Nephron (organoid): ENCODE measurements at regions not wholly inside any gene's neighbourhood (a gene's known extent, or its start where the extent isn't known, plus 50 kb on each side); places are given as distances from the start of the nearest gene placed in this dataset.

Experiments used
- H3K27ac Mint-ChIP-seq, 3 experiments: 2 replicates each; pipeline ENCODE4 v1.8.0; 2020; ENCODE audit warnings: mixed read lengths in 3 of 3, mild to moderate bottlenecking in 2 of 3, moderate library complexity in 1 of 3
- H3K27me3 Mint-ChIP-seq: 2 replicates; pipeline ENCODE4 v1.8.0; 2021; ENCODE audit warnings: low read depth, mild to moderate bottlenecking, moderate library complexity, mixed read lengths
- H3K36me3 Mint-ChIP-seq: 2 replicates; pipeline ENCODE4 v1.8.0; 2020; ENCODE audit warnings: low read depth, mixed read lengths
- H3K4me1 Mint-ChIP-seq: 2 replicates; pipeline ENCODE4 v1.8.0; 2020; ENCODE audit warnings: mixed read lengths
- H3K4me3 Mint-ChIP-seq, 3 experiments: 2 replicates each; pipeline ENCODE4 v1.8.0; 2020; ENCODE audit warnings: mild to moderate bottlenecking in 3 of 3, mixed read lengths in 3 of 3, moderate library complexity in 2 of 3
- H3K9me3 Mint-ChIP-seq: 2 replicates; pipeline ENCODE4 v1.8.0; 2020; ENCODE audit warnings: mixed read lengths
- TF ChIP-seq, protein P1 (sequence below), 3 experiments: fragments of 200-600 bp; sonication (generic); IDR thresholded peaks; one replicate each; pipeline ENCODE4 v1.5.0; 2021; ENCODE audit warnings: antibody characterized with exemption in 3 of 3; ENCODE audit not compliant: unreplicated experiment in 3 of 3

DNA sequence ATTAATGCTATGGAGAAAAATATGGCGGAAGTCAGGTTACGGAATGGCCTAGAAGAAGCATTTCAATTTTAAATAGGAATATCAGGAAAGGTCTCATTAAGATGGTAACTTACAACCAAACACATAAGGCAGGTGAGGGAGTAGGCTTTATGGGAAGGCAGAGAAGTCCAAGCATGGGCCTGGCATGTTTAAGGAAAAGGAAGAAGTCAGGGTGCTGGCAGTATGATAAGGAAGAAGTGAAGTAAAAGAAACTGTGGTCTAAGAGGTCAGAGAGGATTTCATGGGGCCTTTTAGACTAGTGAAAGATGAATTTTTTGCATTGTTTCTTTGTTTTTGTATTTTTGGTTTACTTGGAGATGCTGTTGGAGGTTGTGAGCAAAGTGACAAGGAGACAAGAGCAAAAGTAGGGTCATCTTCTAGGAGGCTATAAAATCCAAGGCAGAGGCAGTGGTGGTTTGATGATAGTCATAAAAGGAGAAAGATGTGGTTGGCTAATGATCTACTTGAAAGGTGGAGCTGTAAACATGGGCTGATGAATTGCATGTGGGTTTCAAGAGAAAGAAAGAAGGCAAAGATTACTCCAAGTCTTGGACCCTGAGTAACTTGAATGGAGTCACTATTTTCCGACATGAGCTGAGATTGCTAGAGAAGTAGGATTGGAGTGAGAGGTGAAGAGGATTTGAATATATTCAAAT lies 354.3 kb downstream of the GPD2 start:
- Mint-ChIP-seq H3K4me1 (no peaks in the 10 kb centered on the region), H3K27ac (no peak overlapping the region), H3K4me3 (no peak overlapping the region), H3K9me3 (no peaks in the 10 kb centered on the region), H3K36me3 (no peaks in the 10 kb centered on the region), H3K27me3 (no peaks in the 10 kb centered on the region)
- TF ChIP-seq, protein P1, sequence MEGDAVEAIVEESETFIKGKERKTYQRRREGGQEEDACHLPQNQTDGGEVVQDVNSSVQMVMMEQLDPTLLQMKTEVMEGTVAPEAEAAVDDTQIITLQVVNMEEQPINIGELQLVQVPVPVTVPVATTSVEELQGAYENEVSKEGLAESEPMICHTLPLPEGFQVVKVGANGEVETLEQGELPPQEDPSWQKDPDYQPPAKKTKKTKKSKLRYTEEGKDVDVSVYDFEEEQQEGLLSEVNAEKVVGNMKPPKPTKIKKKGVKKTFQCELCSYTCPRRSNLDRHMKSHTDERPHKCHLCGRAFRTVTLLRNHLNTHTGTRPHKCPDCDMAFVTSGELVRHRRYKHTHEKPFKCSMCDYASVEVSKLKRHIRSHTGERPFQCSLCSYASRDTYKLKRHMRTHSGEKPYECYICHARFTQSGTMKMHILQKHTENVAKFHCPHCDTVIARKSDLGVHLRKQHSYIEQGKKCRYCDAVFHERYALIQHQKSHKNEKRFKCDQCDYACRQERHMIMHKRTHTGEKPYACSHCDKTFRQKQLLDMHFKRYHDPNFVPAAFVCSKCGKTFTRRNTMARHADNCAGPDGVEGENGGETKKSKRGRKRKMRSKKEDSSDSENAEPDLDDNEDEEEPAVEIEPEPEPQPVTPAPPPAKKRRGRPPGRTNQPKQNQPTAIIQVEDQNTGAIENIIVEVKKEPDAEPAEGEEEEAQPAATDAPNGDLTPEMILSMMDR (IDR thresholded peaks at IDR 0.05; ENCODE audit: unreplicated experiment in 3 of 3): no peak

DNA sequence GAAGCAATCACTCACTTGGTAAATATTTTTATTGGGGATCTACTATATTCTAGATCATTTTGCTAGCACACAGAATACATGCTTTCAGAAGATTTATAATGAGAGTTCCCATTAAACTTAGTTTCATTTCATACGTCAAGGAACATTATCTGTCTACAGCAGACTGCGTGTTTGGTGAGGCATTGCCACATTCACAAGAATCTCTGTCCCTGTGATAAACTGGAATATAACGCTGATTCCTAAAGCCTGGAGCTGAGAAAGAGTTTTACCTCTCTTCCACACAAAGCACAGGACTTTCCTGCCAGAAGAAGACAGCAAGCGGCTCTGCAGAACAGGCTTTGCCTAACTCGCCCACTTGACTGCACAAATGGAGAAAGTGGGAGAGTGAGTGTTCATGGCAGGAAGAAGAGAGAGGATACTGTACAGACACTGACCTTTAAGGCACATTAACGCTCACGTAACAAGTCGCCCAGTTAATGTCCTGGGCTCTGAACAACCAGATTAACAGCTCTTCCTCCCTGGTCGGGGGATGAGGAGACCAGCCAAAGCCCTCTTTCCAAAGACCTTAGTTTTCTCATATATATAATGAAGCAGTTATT lies 356.2 kb downstream of the GPD2 start:
- TF ChIP-seq, protein P1 (IDR thresholded peaks at IDR 0.05; ENCODE audit: unreplicated experiment in 3 of 3): no peak
- Mint-ChIP-seq H3K9me3 (no peaks in the 10 kb centered on the region), H3K4me1 (no peaks in the 10 kb centered on the region), H3K4me3 (no peak overlapping the region), H3K27me3 (no peaks in the 10 kb centered on the region), H3K27ac (no peak overlapping the region), H3K36me3 (no peaks in the 10 kb centered on the region)

DNA sequence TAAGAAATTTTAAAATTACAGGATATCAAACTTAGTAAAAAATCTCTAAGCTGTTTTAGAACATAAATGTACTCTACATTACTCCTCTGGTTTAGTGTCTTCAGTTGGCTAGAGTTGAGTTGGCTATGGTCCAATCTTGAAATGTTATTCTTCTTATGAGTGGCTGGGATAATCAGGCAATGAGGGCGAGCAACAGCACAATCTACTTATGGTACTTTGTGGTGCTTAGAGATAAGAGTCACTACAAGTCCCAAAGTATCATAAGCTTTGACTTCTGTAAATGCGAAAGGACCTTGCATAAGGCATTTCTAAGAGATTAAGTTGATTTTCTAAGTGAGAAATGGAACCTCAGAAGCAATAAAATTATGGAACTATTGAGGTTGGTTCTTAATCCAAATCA lies 361.7 kb downstream of the GPD2 start:
- Mint-ChIP-seq H3K9me3 (no peaks in the 10 kb centered on the region), H3K4me1 (peaks cover 5% of the 10 kb centered on the region)

DNA sequence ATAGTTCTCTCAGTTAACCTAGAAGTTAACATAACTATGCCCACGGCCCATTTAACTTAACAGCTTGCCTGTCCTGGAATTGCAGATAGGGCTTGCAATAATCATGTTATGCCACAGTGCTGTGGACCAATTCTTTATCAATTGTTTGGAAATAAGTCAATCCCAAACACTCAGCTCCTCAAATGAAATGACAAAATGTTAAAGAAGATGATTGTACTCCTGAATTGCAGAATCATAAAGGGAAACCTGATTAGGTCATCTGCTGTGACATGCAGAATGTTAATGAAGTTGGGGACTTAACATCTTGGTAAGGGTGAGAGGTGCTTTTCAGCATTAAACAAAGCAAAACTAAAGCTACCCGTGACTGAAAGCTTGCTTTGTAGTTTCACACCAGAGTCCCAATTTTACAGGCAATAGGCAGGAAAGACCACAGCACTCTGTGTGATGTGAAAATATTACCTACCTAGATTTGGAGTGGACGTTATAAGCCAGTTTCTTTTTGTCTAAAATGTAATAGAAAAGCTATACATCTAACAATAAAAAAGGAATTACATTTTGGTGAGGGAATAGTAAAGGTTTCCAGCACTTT lies 364.0 kb downstream of the GPD2 start:
- H3K27me3 Mint-ChIP-seq: peaks cover 23% of the 10 kb centered on the region
- TF ChIP-seq, protein P1 (IDR thresholded peaks at IDR 0.05; ENCODE audit: unreplicated experiment in 3 of 3): no peak
- H3K27ac Mint-ChIP-seq: peak overlapping the region in 1 of 3 experiments; percentile 76
- H3K4me3 Mint-ChIP-seq: no peak overlapping the region
- no peaks in the 10 kb centered on the region for H3K9me3 Mint-ChIP-seq
- H3K4me1 Mint-ChIP-seq: peaks cover 5% of the 10 kb centered on the region
- H3K36me3 Mint-ChIP-seq: no peaks in the 10 kb centered on the region

More for the DNA sequence above, 361.7 kb downstream of the GPD2 start:
- no peak overlapping the region for H3K4me3 Mint-ChIP-seq
- H3K27me3 Mint-ChIP-seq: peaks cover 3% of the 10 kb centered on the region
- no peaks in the 10 kb centered on the region for H3K36me3 Mint-ChIP-seq
- TF ChIP-seq, protein P1 (IDR thresholded peaks at IDR 0.05; ENCODE audit: unreplicated experiment in 3 of 3): no peak
- no peak overlapping the region for H3K27ac Mint-ChIP-seq

DNA sequence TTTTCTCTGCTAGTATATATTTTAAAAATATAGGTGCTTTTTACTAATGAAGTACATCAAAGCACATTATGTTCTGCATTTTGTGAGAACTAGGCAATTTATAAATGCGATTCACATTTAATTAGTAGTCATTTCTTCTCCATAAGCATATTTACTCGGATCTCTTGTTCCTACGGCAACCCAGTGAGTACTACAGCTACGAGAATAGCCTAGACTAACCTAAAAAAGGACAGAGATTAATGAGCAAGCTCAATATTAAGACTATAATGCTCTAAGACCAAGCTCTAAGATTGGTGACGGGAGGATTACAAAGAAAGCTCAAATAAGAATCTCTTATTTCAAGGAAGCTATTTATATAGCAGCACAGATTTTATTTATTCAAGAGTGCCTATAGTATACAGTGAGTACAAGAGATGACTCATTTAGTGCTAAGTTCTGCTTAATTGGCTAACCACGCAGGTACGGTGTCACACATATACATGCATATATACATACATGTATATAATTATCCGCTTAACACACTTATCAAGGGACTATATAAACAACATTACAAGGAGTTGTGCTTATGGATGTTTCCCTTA lies 364.7 kb downstream of the GPD2 start:
- TF ChIP-seq, protein P1 (IDR thresholded peaks at IDR 0.05; ENCODE audit: unreplicated experiment in 3 of 3): no peak

More for the DNA sequence above, 364.7 kb downstream of the GPD2 start:
- Mint-ChIP-seq H3K27me3 (peaks cover 23% of the 10 kb centered on the region), H3K36me3 (no peaks in the 10 kb centered on the region), H3K4me1 (peaks cover 5% of the 10 kb centered on the region), H3K4me3 (peak overlapping the region in 1 of 3 experiments; percentile 52), H3K27ac (peak overlapping the region in 1 of 3 experiments; percentile 21), H3K9me3 (peaks cover 1% of the 10 kb centered on the region)
